IPS-NIHi11 (cell line): ENCODE measurements at regions not wholly inside any gene's neighbourhood (a gene's known extent, or its start where the extent isn't known, plus 50 kb on each side); places are given as distances from the start of the nearest gene placed in this dataset.

Source experiments
- DNase-seq: peaks from one replicate; pipeline ENCODE4 v3.0.0; 2012; ENCODE audit warnings: mixed read lengths, low spot score

DNA sequence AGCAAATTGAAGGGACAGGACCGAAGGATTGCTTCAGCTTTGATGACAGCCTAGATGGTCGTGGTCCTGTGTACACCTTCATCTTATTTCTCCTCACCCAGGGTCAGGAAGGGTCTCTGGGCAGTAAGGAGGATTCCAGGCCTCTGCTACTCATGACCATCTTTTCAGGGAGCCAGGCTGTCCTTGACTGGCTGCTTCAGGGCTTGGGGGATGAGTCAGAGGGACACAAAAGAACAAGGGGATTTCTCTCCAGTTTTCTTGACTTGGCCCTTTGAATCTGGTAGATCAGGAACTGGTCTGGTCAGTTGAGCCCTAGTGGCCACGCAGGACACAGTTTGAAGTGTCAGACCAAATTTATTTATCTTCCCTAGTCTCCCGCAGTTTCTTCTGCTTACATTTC, 402.1 kb upstream of the CHD6 start:
- DNase-seq: no peak

DNA sequence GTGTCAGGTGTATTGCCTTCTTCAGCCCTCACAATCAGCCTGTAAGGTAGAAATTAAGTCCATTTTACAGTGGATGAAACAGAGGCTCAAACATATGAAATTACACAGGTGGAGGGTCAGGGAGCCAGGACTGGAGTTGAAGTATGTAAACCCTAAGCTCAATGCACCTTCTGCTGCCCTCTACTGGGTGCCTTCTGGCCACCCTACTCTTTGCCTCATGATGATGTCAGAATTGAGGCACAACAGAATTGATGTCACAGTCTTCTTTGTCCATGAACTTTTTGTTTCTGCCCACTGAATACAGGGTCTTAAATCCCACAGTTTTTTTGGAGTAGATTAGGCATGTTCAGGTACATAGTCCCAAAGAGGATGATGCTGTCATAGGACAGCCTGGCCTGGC, 400.8 kb upstream of the CHD6 start:
- peak; percentile 49 for DNase-seq

DNA sequence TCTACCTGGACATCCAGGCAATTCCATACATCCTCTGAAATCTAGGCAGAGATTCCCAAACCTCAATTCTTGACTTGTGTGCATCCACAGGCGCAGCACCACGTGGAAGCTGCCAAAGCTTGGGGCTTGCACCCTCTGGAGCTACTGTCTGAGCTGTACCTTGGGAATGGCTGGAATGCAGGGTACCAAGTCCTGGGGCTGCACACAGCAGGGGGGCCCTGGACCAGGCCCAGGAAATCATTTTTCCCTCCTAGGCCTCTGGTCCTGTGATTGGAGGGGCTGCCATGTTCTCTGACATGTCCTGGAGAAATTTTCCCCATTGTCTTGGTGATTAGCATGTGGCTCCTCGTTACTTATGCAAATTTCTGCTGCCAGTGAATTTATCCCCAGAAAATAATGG, 391.9 kb upstream of the CHD6 start:
- no peak for DNase-seq

DNA sequence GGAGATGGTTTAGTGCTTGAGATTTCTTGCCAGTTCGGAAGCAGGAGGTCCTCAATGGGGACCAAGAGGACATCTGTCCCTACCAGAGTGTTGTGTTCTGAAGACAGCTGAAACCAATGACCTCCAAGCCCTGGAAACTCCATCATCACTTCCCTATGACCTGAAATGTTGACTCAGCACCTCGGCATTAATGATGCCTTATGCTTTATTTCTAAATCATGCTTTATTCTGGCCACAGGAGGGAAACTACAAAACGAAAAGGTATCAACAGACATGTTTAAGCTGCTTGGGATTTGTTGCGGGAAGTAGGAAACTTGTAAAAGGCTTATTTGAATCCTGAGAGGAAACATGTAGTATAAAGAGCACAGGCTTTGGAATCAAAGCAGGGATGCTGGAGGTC, 389.1 kb upstream of the CHD6 start:
- no peak for DNase-seq

DNA sequence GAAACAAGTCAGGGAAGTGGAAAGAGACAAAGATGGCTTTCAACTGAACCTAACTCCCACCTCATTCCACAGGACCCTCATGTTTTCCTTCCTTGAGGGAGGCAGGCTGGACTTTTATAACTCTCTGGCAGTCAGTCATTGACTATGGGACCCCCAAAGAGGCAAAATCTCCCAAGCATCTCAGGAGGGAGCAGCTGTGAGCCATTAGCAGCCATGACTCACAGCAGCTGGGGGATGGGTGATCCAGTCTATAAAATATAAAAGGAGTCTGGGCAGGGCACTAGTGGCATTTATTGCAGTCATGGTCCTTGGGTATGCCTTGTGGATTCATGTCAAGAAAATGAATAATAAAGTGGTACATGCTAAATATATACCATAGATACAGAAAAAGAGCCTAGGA, 387.0 kb upstream of the CHD6 start:
- no peak for DNase-seq

DNA sequence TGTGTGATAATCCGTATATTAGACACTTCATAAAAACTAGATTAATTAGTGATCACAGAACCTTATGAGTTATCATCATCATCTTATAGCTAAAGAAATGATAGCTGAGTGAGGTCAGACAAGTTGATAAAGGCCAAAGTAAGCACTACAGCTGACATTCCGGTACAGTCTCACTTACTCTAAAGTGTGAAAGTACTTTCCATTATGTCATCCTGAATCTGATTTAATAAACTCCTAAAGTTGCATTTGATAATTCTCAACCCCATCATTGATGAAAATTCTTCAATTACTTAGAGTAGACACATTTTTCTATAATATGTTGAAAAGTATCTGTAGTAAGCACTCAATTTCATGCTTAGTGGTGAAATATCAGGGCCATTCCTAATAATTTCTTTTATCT, 385.2 kb upstream of the CHD6 start:
- DNase-seq: no peak

DNA sequence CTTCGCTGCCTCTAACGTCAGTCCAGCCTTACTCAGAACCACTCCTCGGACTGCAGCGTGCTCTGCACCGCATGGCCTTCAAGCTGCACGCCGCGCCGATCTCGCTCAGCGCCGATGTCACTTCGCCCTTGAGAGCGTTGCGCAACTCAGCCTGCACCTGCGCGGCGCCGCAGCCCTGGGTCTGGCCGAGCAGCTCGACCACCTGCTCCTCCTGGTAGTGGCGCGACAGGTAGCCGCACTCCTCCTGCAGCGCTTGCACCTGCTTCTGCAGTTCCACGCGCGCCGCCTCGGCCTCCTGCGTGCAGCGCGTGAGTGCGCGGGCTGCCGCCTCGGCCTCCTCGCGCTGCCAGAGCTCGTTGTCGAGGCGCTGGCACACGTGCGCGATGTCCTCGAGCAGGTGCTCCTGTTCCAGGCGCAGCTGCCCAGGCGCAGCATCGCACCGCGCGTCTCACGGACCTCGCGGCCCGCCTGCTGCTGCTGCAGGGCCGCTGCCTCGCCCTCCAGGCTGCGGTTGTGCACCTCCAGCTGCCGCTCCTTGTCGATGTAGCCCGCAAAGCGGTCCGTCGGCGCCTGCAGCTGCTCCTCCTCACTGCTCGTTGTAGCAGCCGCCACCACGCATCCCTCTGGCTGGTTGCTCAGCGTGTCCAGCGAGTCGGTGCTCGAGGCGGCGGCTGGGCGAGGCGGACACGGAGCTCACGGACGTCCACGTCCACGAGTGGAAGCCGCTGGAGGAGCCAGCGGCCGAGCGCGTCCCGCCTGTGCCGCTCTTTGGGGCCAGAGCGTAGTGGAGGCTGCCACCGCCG, 380.6 kb upstream of the CHD6 start:
- DNase-seq: no peak

DNA sequence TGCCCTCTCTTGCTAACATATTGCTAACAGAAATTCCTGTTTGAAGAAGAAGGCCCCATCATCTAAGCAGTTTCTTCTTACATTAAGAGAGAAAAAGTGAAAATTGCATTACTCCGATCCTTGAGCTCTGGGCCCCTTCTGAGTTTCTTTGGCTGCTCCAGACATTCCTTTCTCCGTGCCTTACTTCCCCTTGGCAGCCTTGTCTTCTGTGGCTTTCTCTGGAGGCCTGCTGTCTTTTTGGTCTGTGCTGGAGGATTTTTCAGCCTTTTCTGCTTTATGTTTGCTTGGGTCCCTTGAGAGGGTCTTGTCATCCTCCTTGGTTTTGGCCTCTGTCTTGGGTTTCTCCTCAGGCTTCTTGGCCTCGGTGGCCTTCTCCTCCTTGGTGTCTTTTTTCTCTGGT, 378.8 kb upstream of the CHD6 start:
- no peak for DNase-seq

DNA sequence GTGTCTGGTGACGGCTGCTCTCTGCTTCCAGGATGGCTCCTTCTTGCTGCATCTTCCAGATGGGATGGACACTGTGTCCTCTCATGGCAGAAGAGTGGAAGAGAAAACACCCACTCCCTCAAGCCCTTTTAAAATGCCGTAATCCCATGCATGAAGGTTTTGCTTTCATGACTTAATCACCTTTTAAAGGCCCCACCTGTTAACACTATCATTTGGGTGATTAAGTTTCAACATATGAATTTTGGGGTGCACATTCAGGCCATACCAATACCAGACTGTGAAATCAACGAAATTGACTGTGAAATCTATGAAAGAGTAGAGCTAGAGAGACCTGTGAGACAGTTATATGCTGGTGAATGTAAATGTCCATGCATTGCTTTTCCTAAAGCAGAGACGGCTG, 374.3 kb upstream of the CHD6 start:
- no peak for DNase-seq

DNA sequence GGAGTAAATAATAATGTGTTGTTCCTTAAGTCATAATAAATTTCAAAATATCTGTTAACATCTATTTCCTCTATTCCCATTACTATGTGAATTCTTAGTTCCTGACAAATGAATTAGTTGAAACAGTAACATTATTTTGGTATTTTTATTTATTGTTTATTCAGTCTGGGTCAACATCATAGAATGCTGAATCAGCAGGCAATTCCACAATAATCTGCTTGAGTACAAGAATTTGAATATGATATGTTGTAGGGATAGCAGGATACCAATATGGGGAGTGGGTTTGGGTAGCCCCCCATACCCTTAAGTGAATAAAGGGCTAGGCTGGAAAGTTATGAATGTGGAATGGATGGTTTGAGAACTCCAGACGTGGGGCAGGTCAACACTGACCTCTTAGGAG, 373.2 kb upstream of the CHD6 start:
- DNase-seq: no peak

DNA sequence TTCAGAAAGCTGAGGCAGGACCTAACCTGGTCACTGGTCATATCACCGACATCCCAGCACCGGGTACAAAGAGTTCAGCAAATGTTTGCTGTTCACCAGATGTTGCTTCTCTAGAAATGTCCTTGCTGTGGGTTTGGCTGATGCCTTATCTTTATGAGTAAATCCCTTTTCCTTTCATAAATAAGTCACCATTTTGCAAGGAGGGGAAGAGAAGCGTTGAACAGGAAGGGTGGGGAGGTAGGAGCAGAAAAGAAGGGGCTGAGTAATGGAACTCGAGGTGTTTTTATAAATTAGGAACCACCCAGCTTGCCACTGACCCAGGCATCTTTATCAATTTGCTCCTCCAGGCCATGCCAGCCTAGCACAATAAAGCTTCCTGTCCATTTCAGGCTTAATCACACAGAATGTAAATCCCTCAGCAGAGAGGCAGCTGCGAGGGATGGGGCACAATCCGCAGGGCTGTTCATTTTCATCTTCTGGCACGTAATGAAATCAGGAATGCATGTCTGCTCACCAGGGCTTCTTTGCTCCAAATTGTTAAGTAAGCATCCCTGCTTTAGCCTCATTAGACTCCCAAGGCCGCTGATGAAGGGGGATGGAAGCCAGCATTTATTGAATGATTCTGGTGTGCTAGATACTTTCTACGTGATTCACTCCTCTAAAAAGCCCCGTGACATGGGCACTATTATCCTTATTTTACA, 371.9 kb upstream of the CHD6 start:
- DNase-seq: no peak

DNA sequence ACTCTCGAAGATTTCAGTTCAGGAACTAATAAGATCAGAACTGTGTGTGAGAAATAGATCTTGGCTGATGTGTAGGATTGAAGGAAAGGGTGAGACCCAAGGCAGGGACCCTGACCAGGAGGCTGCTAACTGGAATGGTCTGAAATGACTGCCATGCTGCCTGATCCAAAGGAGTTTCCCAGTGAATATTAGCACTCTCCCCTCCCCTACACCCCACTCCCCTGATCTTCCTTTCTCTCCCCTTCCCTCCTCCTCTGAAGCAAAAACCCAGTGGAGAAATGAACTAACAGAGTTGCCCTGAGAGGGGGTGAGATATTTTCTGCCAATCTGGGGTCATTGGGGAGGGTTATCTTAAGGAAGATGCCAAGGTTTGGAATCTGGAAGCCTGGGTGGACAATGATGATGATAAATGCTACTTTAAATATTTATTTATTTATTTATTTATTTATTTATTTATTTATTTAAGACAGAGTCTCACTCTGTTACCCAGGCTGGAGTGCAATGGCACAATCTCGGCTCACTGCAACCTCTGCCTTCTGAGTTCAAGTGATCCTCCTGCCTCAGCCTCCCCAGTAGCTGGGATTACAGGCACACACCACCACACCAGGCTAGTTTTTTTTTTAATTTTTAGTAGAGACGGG, 371.0 kb upstream of the CHD6 start:
- DNase-seq: no peak

DNA sequence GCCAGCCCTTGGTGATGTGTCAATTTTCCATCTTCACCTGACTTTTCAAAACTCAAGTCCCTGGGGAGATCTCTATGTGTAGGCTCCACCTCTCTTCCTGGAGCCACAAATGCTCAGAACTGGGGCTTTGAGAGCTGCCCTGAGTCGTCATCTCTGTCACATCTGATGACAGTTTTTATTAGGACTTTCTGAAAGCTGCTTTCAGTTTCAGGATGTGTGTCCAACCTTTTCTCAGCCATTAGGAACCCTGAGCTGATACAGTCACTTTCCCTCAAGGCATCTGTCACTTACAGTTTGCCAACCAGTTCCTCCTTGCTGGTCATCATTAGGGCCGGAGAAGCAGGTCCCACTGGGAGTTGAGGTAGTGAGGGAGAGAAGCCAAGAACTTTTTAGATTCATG, 365.9 kb upstream of the CHD6 start:
- DNase-seq: no peak

DNA sequence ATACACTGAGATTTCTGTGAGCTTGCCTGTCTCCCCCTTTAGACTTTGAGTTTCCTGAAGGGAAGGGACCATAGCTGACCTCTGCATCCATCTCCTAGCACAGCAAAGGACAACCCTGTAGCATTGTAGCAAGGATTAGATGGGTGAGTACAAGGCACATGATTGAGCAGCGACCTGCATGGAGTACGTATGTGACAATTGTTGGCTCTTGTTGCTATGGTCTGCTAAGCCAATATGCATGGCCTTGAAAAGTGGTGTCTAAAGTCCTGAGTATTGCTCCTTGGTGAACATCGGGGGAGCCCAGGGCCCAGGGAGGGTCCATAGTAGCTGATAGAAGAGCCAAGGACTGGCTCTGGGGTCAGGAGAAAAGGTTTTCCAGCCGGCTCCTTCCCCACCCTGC, 365.0 kb upstream of the CHD6 start:
- DNase-seq: no peak

DNA sequence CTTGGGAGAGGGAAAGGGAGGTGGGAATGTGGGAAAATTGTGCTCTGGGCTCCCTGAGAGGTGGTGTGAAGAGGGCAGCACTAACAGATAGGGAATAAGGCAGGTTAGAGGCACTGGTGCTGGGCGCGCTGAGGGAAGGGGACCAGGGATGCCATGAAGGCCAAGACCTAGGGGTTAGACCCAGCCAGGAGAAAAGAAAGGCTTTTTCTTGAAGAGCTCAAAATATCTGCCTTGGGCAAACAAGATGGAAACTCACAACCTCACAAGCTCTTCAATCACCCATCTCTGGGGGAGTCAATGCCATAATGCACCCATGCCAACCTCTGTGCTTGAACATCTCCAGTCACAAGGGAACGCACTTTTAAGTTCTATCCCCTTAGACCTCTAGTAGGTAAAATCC, 363.6 kb upstream of the CHD6 start:
- DNase-seq: no peak

DNA sequence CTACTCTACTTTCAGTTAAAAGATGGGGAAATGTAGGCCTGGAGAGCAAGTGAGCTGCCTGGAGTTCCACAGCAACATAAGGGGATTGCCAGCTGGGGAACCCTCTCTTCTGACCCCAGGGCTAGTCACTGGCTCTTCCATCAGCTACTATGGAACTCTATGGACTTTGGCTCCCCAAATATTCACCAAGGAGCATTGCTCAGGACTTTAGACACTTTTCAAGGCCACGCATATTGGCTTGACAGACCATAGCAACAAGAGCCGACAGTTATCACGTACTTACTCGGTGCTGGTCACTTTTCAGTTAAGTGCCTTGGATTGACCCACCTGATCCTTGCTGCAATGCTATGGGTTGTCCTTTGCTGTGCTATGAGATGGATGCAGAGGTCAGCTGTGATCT, 360.7 kb upstream of the CHD6 start:
- DNase-seq: no peak

DNA sequence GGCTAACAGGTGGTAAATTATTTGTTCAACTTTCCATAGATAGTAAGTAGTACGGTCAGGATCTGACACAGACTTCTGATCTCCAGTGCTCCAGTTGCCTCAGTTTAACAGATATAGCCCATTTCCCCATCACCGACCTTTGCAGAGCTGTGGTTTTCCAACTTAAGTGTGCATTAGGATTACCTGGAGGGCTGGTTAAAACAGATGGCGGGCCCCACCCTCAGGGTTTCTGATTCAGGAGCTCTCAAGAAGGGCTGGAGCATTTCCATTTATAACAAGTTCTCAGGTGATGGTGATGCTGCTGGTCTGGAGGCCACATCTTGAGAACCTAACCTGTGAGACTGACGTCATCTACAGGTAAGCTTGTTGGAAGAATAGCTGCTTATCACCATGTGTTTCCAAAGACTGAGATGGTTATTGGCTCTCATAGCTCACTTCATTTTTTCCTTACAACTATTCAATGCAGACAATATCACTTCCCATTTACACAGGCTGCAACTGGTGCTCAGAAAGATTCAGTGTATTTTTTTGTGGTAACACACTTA, 360.1 kb upstream of the CHD6 start:
- DNase-seq: no peak

DNA sequence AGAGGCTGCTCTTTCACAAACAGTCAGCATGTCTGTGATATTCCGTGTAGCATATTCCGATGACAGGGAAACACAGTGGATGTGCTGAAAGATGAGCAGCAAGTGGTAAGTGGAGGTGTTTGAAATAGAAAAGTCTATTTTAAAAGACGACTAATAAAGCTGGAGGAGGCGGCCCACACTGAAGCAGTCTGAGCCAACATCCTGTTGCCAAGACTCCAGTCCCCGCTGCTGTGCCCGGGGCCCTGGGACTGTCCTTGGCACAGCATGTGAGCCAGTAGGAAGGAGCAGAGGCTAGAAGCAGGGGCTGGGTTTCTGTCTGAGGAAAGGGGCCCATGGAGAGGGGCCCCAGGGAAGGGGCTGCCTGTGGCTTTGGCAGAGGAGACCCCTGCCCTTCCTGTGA, 351.5 kb upstream of the CHD6 start:
- DNase-seq: peak; percentile 23

DNA sequence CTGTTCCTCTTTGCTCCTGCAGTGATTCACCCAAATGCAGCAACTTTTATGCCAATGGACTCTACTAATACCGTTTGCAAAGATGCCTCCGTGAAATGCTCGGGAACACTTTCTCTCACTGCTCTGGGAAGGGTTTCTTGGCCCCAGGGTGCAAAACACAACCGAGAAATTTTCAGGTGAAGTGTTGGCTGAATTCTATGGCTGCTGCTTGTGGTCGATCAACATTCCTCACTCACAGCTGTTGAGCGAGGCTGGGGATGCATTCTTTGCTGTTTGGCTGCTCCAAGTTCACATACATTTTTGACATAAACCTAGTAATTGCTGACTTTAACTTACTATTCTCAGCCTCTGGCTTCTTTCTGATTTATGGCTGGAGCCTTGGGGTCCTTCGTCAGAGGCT, 342.0 kb upstream of the CHD6 start:
- no peak for DNase-seq

DNA sequence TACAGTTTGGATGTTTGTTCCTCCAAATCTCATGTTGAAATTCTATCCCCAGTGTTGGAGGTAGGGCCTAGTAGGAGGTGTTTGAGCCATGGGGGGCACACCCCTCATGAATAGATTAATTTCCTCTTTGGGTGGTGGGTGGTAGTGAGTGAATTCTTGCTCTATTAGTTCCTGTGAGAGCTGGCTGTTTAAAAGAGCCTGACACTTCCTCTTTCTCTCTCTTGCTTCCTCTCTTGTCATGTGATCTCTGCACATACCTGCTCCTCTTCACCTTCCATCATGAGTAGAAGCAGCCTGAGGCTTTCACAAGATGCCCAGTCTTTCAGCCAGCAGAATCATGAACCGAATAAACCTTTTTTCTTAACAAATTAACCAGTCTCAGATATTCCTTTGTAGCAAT, 340.2 kb upstream of the CHD6 start:
- no peak for DNase-seq

DNA sequence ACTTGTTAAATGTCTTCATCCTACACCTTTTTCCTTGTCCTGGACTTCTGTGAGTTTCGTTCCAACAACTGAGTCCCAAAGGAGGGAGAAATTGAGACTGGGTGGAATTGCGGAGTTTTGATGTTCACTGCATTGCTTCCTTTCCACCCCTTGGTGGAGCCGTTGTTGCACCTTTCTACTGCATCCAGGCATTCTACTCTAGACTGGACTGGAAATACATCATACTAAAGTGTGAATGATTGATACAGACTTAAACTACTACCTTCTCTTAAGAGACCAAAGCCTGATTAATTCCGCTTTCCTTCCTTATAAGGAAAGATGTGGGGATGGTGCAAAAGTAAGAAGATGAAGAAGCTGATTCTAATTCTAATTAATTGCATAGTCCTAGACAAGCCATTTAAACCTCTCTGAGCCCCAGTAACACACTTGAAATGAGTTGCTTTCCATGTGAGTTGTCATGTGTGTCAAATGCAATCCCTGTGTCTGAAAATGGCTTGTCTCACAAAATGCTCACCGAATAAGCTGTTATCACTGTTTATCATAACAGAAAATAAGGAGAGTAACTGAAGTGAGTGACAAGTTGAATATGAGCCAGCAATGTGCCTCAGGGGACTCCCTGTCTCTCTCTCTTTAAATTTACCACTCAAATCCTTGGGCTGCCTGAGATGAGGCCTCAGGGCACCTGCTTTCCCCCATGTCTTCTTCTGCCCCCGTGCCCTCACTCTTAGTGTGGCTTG, 338.3 kb upstream of the CHD6 start:
- DNase-seq: peak; percentile 65

DNA sequence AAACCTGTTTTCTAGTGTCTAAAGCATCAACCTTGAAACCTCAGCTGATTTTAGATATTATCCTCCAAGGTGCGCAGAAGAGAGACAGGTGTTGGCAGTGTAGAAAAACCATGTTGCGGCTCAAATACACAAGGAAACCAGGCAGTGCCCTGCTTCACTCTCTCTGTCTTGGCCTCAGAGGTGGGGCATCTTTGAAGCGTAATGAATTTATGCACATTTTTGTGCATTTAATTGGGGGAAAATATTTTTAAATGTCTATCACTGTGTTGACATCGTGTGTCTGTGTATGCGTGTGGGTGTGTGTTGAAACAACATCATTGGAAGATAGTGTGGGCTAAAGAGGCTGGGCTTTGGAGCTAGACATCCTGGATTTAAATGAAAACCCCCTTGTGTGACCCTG, 334.0 kb upstream of the CHD6 start:
- no peak for DNase-seq
